HEK293T (cell line): ENCODE measurements at regions not wholly inside any gene's neighbourhood (a gene's known extent, or its start where the extent isn't known, plus 50 kb on each side); places are given as distances from the start of the nearest gene placed in this dataset.

Experiments
- ARNT ChIP-seq: fragments of 450-650 bp; IDR thresholded peaks from 2 replicates; pipeline ENCODE4 v1.6.1; 2017; ENCODE audit warnings: mild to moderate bottlenecking
- BHLHE40 ChIP-seq: fragments of 450-650 bp; IDR thresholded peaks from 2 replicates; pipeline ENCODE4 v1.6.1; 2016; ENCODE audit warnings: mild to moderate bottlenecking, moderate library complexity, borderline replicate concordance
- CTBP1 ChIP-seq: fragments of 450-650 bp; IDR thresholded peaks from 2 replicates; pipeline ENCODE4 v1.6.1; 2016; ENCODE audit warnings: borderline replicate concordance
- ELF4 ChIP-seq: fragments of 450-650 bp; IDR thresholded peaks from 2 replicates; pipeline ENCODE4 v1.6.1; 2017; ENCODE audit warnings: antibody characterized with exemption
- FOXA1 ChIP-seq: fragments of 450-650 bp; IDR thresholded peaks from 2 replicates; pipeline ENCODE4 v1.6.1; 2016; ENCODE audit warnings: mild to moderate bottlenecking
- FOXM1 ChIP-seq: fragments of 450-650 bp; IDR thresholded peaks from 2 replicates; pipeline ENCODE4 v1.6.1; 2017; ENCODE audit warnings: mild to moderate bottlenecking, borderline replicate concordance
- HDGF ChIP-seq: fragments of 450-650 bp; IDR thresholded peaks from 2 replicates; pipeline ENCODE4 v1.6.1; 2017; ENCODE audit warnings: antibody characterized with exemption, borderline replicate concordance
- L3MBTL2 ChIP-seq: fragments of 450-650 bp; conservative IDR thresholded peaks from 2 replicates; pipeline ENCODE4 v1.6.1; 2016; ENCODE audit warnings: mild to moderate bottlenecking
- LEF1 ChIP-seq: fragments of 450-650 bp; IDR thresholded peaks from 2 replicates; pipeline ENCODE4 v1.6.1; 2017; ENCODE audit warnings: mild to moderate bottlenecking, borderline replicate concordance
- SP1 ChIP-seq: fragments of 450-650 bp; IDR thresholded peaks from 2 replicates; pipeline ENCODE4 v1.6.1; 2017
- SUZ12 ChIP-seq: fragments of 450-650 bp; IDR thresholded peaks from 2 replicates; pipeline ENCODE4 v1.6.1; 2016; ENCODE audit warnings: mild to moderate bottlenecking
- TARDBP ChIP-seq: fragments of 450-650 bp; IDR thresholded peaks from 2 replicates; pipeline ENCODE4 v1.6.1; 2016
- ZNF384 ChIP-seq: fragments of 450-650 bp; IDR thresholded peaks from 2 replicates; pipeline ENCODE4 v1.6.1; 2016
- TF ChIP-seq, protein P1 (sequence below): fragments of 450-650 bp; IDR thresholded peaks from 2 replicates; pipeline ENCODE4 v1.6.1; 2016

DNA sequence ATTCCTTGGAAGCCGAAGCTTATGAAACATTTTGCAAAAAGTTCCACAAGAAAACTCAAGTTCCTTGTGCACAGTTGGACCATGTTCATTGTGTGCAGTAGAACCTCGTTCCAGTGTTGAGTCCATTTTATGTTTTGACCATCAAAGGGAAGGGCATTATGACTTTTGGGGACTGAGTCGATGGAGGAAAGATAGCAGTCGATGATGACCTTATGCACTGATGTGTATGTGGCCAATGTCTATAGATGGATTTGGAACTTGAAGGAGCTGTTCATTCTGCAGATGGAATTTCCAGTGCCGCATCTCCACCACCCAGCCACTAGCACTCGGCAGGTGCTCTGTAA is 71.5 kb upstream of the IGLL5 start:
- no peak for TF ChIP-seq TARDBP
- TF ChIP-seq HDGF, result no peak
- TF ChIP-seq L3MBTL2, result no peak
- TF ChIP-seq FOXA1, result no peak
- TF ChIP-seq FOXM1, result no peak
- no peak for TF ChIP-seq SP1
- no peak for TF ChIP-seq CTBP1
- TF ChIP-seq BHLHE40, result no peak
- TF ChIP-seq ELF4, result no peak
- no peak for TF ChIP-seq SUZ12
- no peak for TF ChIP-seq LEF1
- no peak for TF ChIP-seq ZNF384
- TF ChIP-seq, protein P1, sequence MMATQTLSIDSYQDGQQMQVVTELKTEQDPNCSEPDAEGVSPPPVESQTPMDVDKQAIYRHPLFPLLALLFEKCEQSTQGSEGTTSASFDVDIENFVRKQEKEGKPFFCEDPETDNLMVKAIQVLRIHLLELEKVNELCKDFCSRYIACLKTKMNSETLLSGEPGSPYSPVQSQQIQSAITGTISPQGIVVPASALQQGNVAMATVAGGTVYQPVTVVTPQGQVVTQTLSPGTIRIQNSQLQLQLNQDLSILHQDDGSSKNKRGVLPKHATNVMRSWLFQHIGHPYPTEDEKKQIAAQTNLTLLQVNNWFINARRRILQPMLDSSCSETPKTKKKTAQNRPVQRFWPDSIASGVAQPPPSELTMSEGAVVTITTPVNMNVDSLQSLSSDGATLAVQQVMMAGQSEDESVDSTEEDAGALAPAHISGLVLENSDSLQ, result no peak
- TF ChIP-seq ARNT, result no peak
